Lower leg skin (tissue), 3 donors: ENCODE measurements at regions not wholly inside any gene's neighbourhood (a gene's known extent, or its start where the extent isn't known, plus 50 kb on each side); places are given as distances from the start of the nearest gene placed in this dataset.

Experiments
- POLR2A ChIP-seq, 2 donors: fragments of 450-650 bp; IDR thresholded peaks; one replicate each; pipeline ENCODE4 v1.6.1; 2016 to 2017; ENCODE audit warnings: antibody characterized with exemption in 2 of 2, mild to moderate bottlenecking in 1 of 2, moderate library complexity in 1 of 2
- TF ChIP-seq, protein P1 (sequence below), 3 donors: fragments of 450-650 bp; IDR thresholded peaks; one replicate each; pipeline ENCODE4 v1.5.1; 2016; ENCODE audit warnings: antibody characterized with exemption in 3 of 3, mild to moderate bottlenecking in 3 of 3, moderate library complexity in 2 of 3

GRCh38 chr4:30842142-30842541 lies 122.0 kb downstream of the PCDH7 start:
- TF ChIP-seq, protein P1, sequence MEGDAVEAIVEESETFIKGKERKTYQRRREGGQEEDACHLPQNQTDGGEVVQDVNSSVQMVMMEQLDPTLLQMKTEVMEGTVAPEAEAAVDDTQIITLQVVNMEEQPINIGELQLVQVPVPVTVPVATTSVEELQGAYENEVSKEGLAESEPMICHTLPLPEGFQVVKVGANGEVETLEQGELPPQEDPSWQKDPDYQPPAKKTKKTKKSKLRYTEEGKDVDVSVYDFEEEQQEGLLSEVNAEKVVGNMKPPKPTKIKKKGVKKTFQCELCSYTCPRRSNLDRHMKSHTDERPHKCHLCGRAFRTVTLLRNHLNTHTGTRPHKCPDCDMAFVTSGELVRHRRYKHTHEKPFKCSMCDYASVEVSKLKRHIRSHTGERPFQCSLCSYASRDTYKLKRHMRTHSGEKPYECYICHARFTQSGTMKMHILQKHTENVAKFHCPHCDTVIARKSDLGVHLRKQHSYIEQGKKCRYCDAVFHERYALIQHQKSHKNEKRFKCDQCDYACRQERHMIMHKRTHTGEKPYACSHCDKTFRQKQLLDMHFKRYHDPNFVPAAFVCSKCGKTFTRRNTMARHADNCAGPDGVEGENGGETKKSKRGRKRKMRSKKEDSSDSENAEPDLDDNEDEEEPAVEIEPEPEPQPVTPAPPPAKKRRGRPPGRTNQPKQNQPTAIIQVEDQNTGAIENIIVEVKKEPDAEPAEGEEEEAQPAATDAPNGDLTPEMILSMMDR (IDR thresholded peaks at IDR 0.05) = no peak
- TF ChIP-seq POLR2A (IDR thresholded peaks at IDR 0.05) = no peak
